ENCODE measurements at regions not wholly inside any gene's neighbourhood (a gene's known extent, or its start where the extent isn't known, plus 50 kb on each side); places are given as distances from the start of the nearest gene placed in this dataset.
"Not testable (repeated sequence)": the region's sequence is repeated elsewhere in the genome, so short reads cannot be mapped to it uniquely, and the experiment has no call there.

GRCh38 chr1:68848017-68848416, 351.1 kb upstream of the DEPDC1 start:
- no peak for DNase-seq
- intact Hi-C loops (cut with DNase I, micrococcal nuclease), result no loop called here
- ATAC-seq, result no peak
- TF ChIP-seq, protein P1, sequence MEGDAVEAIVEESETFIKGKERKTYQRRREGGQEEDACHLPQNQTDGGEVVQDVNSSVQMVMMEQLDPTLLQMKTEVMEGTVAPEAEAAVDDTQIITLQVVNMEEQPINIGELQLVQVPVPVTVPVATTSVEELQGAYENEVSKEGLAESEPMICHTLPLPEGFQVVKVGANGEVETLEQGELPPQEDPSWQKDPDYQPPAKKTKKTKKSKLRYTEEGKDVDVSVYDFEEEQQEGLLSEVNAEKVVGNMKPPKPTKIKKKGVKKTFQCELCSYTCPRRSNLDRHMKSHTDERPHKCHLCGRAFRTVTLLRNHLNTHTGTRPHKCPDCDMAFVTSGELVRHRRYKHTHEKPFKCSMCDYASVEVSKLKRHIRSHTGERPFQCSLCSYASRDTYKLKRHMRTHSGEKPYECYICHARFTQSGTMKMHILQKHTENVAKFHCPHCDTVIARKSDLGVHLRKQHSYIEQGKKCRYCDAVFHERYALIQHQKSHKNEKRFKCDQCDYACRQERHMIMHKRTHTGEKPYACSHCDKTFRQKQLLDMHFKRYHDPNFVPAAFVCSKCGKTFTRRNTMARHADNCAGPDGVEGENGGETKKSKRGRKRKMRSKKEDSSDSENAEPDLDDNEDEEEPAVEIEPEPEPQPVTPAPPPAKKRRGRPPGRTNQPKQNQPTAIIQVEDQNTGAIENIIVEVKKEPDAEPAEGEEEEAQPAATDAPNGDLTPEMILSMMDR (IDR thresholded peaks at IDR 0.05), result no peak
- peaks cover 7% of the 10 kb centered on the region for H3K9me3 ChIP-seq
- no peaks in the 10 kb centered on the region for H3K4me1 ChIP-seq (ENCODE audit: low read depth)
- H3K36me3 ChIP-seq (ENCODE audit: low read depth), result no peaks in the 10 kb centered on the region
- no peak overlapping the region for H3K4me3 ChIP-seq

DNA sequence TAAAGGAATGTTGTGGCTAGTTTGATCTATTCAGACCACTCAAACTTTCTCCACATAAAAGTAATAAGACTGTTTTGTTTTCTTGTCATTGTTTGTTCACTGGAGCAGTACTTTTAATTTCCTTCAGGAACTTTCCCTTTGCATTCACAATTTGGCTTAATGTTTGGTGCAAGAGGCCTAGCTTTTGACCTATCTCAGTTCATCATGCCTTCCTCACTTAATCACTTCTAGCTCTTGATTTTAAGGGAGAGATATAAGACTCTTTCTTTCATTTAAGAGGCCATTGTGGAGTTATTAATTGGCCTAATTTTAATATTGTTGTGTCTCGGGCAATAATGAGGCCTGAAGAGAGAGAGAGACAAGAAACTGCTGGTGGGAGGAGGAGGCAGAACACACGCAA, 371.7 kb upstream of the DEPDC1 start:
- TF ChIP-seq, protein P1 (IDR thresholded peaks at IDR 0.05), result no peak
- ATAC-seq, result no peak
- H3K36me3 ChIP-seq (ENCODE audit: low read depth), result no peaks in the 10 kb centered on the region
- H3K9me3 ChIP-seq, result peaks cover 34% of the 10 kb centered on the region
- H3K4me3 ChIP-seq, result no peak overlapping the region
- no peak for DNase-seq
- intact Hi-C loops (cut with DNase I, micrococcal nuclease), result no loop called here
- H3K4me1 ChIP-seq (ENCODE audit: low read depth), result no peaks in the 10 kb centered on the region

DNA sequence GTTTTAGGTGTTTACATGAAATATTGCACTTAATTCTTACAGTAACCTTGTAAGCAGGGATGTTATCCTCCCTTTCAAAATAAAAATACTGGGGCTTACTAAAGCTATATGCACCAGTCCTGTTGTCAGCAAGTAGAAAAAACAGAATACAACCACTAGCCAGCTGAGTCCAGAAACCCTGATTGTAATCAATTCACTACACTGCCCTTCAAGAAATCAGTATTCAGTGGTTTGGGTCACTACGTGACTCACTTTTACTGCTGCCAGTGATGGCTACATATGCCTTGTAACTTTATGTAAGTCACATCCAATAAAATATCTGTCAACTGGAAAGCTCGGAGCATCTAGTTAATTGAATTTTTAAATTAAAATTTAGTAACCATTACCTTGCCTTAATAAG, 376.3 kb upstream of the DEPDC1 start:
- intact Hi-C loops (cut with DNase I, micrococcal nuclease), result no loop called here
- no peak for ATAC-seq
- TF ChIP-seq, protein P1 (IDR thresholded peaks at IDR 0.05), result no peak
- H3K4me3 ChIP-seq, result no peak overlapping the region
- no peaks in the 10 kb centered on the region for H3K4me1 ChIP-seq (ENCODE audit: low read depth)
- no peaks in the 10 kb centered on the region for H3K36me3 ChIP-seq (ENCODE audit: low read depth)
- peaks cover 12% of the 10 kb centered on the region for H3K9me3 ChIP-seq
- DNase-seq, result no peak

- H3K4me3 ChIP-seq; H3K9me3 ChIP-seq; intact Hi-C loops (cut with DNase I, micrococcal nuclease); ATAC-seq; H3K36me3 ChIP-seq (ENCODE audit: low read depth); H3K4me1 ChIP-seq (ENCODE audit: low read depth); DNase-seq: not testable (repeated sequence)
Observed at GRCh38 chr1:68881330-68882194, 384.7 kb upstream of the DEPDC1 start.

- Histone ChIP-seq H3K9me3 (no peaks in the 10 kb centered on the region), H3K4me3 (no peak overlapping the region), H3K36me3 (ENCODE audit: low read depth) (no peaks in the 10 kb centered on the region), H3K4me1 (ENCODE audit: low read depth) (no peaks in the 10 kb centered on the region)
- ATAC-seq (no peak), DNase-seq (no peak)
- TF ChIP-seq, protein P1 (IDR thresholded peaks at IDR 0.05), result no peak
- intact Hi-C loops (cut with DNase I, micrococcal nuclease), result no loop called here
Observed at GRCh38 chr1:68889471-68889870, 392.6 kb upstream of the DEPDC1 start.

DNA sequence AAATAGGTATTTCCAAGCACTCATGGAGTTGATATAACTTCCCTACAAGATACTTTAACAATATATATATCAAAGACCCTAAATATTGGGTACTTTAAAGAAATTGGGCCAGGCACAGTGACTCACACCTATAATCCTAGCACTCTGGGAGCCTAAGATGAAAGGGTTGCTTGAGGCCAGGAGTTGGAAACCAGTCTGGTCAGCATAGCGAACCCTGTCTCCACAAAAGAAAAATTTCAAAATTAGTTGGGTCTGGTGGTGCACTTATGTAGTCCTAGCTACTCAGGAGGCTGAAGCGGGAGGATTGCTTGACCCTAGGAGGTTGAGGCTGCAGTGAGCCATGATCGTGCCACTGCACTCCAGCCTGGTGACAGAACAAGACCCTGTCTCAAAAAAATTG, 393.9 kb upstream of the DEPDC1 start:
- H3K4me3 ChIP-seq, result no peak overlapping the region
- no peaks in the 10 kb centered on the region for H3K9me3 ChIP-seq
- intact Hi-C loops (cut with DNase I, micrococcal nuclease), result no loop called here
- TF ChIP-seq, protein P1 (IDR thresholded peaks at IDR 0.05), result no peak
- ATAC-seq (no peak), DNase-seq (no peak)
- H3K36me3 ChIP-seq (ENCODE audit: low read depth), result no peaks in the 10 kb centered on the region
- no peaks in the 10 kb centered on the region for H3K4me1 ChIP-seq (ENCODE audit: low read depth)

Data from mucosa of descending colon (tissue), 3 donors.